ENCODE measurements at regions not wholly inside any gene's neighbourhood (a gene's known extent, or its start where the extent isn't known, plus 50 kb on each side); places are given as distances from the start of the nearest gene placed in this dataset.

- TF ChIP-seq POLR2A (IDR thresholded peaks at IDR 0.05) = no peak
- TF ChIP-seq, protein P1, sequence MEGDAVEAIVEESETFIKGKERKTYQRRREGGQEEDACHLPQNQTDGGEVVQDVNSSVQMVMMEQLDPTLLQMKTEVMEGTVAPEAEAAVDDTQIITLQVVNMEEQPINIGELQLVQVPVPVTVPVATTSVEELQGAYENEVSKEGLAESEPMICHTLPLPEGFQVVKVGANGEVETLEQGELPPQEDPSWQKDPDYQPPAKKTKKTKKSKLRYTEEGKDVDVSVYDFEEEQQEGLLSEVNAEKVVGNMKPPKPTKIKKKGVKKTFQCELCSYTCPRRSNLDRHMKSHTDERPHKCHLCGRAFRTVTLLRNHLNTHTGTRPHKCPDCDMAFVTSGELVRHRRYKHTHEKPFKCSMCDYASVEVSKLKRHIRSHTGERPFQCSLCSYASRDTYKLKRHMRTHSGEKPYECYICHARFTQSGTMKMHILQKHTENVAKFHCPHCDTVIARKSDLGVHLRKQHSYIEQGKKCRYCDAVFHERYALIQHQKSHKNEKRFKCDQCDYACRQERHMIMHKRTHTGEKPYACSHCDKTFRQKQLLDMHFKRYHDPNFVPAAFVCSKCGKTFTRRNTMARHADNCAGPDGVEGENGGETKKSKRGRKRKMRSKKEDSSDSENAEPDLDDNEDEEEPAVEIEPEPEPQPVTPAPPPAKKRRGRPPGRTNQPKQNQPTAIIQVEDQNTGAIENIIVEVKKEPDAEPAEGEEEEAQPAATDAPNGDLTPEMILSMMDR (IDR thresholded peaks at IDR 0.05) = no peak
Measured at GRCh38 chr2:183868153-183868552, 730.2 kb upstream of the ZNF804A start.

All from thyroid gland (tissue), 4 donors.